Upper lobe of left lung (tissue), 4 donors: ENCODE measurements at regions not wholly inside any gene's neighbourhood (a gene's known extent, or its start where the extent isn't known, plus 50 kb on each side); places are given as distances from the start of the nearest gene placed in this dataset.

Experiments
- POLR2A ChIP-seq, 4 donors: fragments of 450-650 bp; IDR thresholded peaks; one replicate each; pipeline ENCODE4 v1.5.1; 2016 to 2017; ENCODE audit warnings: antibody characterized with exemption in 4 of 4, mild to moderate bottlenecking in 2 of 4
- POLR2AphosphoS5 ChIP-seq, 2 donors: sonication (generic); formaldehyde crosslinking; IDR thresholded peaks; one replicate each; pipeline ENCODE4 v1.5.1; 2017; ENCODE audit warnings: antibody characterized with exemption in 2 of 2
- TF ChIP-seq, protein P1 (sequence below), 6 experiments: fragments of 450-650 bp in 4 of 6; fragments of 200-600 bp in 2 of 6; sonication (generic) in 2 of 6; IDR thresholded peaks; one replicate each; pipeline ENCODE4 v1.5.1; 2016 to 2019; ENCODE audit warnings: antibody characterized with exemption in 6 of 6

DNA sequence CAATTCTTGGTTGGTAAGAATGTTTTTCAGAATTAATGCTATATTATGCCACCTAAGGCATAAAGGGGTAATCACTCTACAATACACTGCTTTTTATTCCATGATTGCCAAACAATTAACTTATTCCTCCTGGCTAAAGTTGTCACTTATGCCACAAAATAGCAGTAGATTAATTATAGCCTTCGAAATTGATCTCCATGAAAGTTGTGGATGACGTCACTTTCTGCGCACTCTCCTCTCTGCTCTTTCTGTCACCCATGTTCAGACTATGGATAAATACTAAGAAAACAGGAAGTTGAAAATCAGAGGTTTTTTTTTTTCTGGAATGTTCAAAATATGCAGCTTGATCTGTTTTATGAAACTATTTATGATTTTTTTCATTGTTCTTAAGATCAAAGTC lies 790.1 kb upstream of the CNTN5 start:
- TF ChIP-seq POLR2AphosphoS5 (IDR thresholded peaks at IDR 0.05) (no peak), POLR2A (IDR thresholded peaks at IDR 0.05) (no peak)
- TF ChIP-seq, protein P1, sequence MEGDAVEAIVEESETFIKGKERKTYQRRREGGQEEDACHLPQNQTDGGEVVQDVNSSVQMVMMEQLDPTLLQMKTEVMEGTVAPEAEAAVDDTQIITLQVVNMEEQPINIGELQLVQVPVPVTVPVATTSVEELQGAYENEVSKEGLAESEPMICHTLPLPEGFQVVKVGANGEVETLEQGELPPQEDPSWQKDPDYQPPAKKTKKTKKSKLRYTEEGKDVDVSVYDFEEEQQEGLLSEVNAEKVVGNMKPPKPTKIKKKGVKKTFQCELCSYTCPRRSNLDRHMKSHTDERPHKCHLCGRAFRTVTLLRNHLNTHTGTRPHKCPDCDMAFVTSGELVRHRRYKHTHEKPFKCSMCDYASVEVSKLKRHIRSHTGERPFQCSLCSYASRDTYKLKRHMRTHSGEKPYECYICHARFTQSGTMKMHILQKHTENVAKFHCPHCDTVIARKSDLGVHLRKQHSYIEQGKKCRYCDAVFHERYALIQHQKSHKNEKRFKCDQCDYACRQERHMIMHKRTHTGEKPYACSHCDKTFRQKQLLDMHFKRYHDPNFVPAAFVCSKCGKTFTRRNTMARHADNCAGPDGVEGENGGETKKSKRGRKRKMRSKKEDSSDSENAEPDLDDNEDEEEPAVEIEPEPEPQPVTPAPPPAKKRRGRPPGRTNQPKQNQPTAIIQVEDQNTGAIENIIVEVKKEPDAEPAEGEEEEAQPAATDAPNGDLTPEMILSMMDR (IDR thresholded peaks at IDR 0.05): no peak
